Gastroesophageal sphincter (tissue), 3 donors: ENCODE measurements at regions not wholly inside any gene's neighbourhood (a gene's known extent, or its start where the extent isn't known, plus 50 kb on each side); places are given as distances from the start of the nearest gene placed in this dataset.

Experiments
- CTCF ChIP-seq, 4 experiments: fragments of 200-600 bp in 2 of 4; fragments of 450-650 bp in 2 of 4; sonication (generic) in 1 of 4; IDR thresholded peaks; one replicate each; pipeline ENCODE4 v1.5.1; 2017 to 2019; ENCODE audit warnings: antibody characterized with exemption in 4 of 4, mild to moderate bottlenecking in 2 of 4, moderate library complexity in 2 of 4
- EP300 ChIP-seq: sonication (generic); formaldehyde crosslinking; IDR thresholded peaks from one replicate; pipeline ENCODE4 v1.6.1; 2017; ENCODE audit warnings: antibody characterized with exemption, mild to moderate bottlenecking

DNA sequence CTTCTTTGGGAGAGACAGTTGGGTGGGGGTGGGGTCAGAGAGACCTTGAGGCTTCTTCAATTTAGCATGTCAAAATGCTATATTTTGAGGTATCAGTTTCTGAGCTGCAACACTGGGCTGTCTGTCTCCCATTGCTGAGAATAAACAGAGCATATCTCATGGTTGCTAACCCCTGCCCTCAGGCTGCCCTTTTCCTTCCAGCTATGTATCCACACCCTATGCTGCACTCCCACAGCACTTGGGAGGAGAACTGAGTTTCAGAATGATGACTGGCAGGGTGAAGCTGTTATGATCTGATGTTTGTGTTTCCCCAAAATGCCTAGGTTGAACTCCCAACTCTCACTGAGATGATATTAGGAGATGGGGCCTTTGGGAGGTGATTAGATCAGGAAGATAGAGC lies 794.0 kb downstream of the RNF144A start:
- no peak for TF ChIP-seq CTCF (IDR thresholded peaks at IDR 0.05)
- no peak for TF ChIP-seq EP300
